ENCODE measurements at regions not wholly inside any gene's neighbourhood (a gene's known extent, or its start where the extent isn't known, plus 50 kb on each side); places are given as distances from the start of the nearest gene placed in this dataset.

DNA sequence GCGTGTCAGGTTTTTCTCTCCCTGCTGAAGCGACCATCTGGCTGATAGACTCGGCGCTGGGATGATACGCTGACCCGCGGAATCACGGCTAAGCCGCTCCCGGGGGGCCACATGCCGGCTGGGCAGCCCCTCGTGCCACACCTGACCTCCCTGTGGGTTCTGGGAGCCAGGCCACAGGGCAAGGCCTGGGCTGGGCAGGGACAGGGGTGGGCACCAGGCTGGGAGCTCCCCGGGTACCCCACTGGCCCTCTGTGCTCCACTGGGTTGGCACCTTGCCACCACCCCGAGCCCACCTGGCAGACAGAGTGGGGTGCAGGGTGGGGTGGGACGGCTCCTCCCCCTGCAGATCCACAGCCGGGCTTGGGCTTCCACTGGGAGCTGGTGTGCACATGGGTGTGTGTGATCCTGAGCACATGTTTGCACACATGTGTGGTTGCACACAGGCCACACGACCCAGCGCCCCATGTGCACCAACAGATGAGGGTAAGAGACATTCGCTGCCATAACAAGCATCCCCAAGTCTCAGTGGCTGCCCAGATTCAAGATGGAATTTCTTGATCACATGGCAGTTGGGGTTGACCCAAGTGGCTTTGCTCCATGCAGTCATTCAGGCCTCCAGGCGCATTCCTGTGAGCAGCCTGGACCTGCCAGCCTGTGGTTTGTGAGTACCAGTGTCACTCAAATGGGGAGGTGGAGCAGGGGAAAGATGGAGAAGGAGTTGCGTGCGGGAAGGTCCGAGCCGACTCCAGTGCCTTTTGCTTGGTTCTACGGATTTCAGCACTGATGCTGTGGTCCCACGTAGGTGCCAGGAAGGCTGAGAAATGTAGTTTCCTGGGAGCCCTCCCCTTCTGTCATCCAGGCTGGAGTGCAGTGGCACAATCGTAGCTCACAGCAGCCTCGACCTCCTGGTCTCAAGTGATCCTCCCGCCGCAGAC lies 79.7 kb downstream of the UNCX start:
- Histone ChIP-seq H3K9ac (no peak overlapping the region), H3K4me1 (ENCODE audit: control insufficient read depth in 1 of 2, insufficient read depth in 2 of 2, low read depth in 1 of 2, low read length in 1 of 2) (no peaks in the 10 kb centered on the region), H3F3A (replicated peaks; ENCODE audit: insufficient read depth) (no peaks in the 10 kb centered on the region), H2AFZ (ENCODE audit: low read depth) (no peak overlapping the region), H3K36me3 (replicated peaks in 1 of 2; ENCODE audit: control insufficient read depth in 1 of 2, insufficient read depth in 2 of 2, low read length in 1 of 2) (no peaks in the 10 kb centered on the region), H3K27me3 (ENCODE audit: insufficient read depth) (peaks cover 89% of the 10 kb centered on the region), H3K9me2 (no peaks in the 10 kb centered on the region), H3K4me3 (ENCODE audit: low read depth in 2 of 2, low read length in 1 of 2) (no peak overlapping the region), H4K20me1 (ENCODE audit: insufficient read depth) (no peaks in the 10 kb centered on the region), H3K27ac (ENCODE audit: low read depth in 2 of 2, low read length in 1 of 2) (no peak overlapping the region), H3K79me2 (ENCODE audit: insufficient read depth) (no peaks in the 10 kb centered on the region), H3K4me2 (no peak overlapping the region), H3K9me3 (no peaks in the 10 kb centered on the region)
- ChIA-PET POLR2A (no interaction called here), CTCF (interaction anchor here (0.7 to 1.2 kb wide), 4 partner anchors 10 to 101 kb away, joined by 3 to 4 read pairs (median 3); no protein-coding TSS in a partner anchor)
- TF ChIP-seq, protein P1, sequence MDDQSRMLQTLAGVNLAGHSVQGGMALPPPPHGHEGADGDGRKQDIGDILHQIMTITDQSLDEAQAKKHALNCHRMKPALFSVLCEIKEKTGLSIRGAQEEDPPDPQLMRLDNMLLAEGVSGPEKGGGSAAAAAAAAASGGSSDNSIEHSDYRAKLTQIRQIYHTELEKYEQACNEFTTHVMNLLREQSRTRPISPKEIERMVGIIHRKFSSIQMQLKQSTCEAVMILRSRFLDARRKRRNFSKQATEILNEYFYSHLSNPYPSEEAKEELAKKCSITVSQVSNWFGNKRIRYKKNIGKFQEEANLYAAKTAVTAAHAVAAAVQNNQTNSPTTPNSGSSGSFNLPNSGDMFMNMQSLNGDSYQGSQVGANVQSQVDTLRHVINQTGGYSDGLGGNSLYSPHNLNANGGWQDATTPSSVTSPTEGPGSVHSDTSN (IDR thresholded peaks at IDR 0.05), result peak; percentile 50
- TF ChIP-seq GATA2 (CRISPR knock-in tag; IDR thresholded peaks at IDR 0.05), result no peak
- TF ChIP-seq SIN3A (IDR thresholded peaks at IDR 0.05; ENCODE audit: borderline replicate concordance, low read depth, low read length), result no peak
- TF ChIP-seq, protein P2, sequence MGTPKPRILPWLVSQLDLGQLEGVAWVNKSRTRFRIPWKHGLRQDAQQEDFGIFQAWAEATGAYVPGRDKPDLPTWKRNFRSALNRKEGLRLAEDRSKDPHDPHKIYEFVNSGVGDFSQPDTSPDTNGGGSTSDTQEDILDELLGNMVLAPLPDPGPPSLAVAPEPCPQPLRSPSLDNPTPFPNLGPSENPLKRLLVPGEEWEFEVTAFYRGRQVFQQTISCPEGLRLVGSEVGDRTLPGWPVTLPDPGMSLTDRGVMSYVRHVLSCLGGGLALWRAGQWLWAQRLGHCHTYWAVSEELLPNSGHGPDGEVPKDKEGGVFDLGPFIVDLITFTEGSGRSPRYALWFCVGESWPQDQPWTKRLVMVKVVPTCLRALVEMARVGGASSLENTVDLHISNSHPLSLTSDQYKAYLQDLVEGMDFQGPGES (IDR thresholded peaks at IDR 0.05; ENCODE audit: low read depth, low read length), result no peak
- no peak for TF ChIP-seq POLR2AphosphoS5 (IDR thresholded peaks at IDR 0.05; ENCODE audit: low read depth, low read length)
- no peak for TF ChIP-seq RFX5 (IDR thresholded peaks at IDR 0.05; ENCODE audit: low read length)
- TF ChIP-seq NFIC (IDR thresholded peaks at IDR 0.05; ENCODE audit: borderline replicate concordance), result no peak
- DNase-seq, result no peak
- 18% methylated on average over 28 of the region's 30 CpGs for WGBS (ENCODE audit: low lambda C conversion rate)

- no peaks in the 10 kb centered on the region for H3K4me1 ChIP-seq (ENCODE audit: control insufficient read depth in 1 of 2, insufficient read depth in 2 of 2, low read depth in 1 of 2, low read length in 1 of 2)
- H3K9me3 ChIP-seq, result no peaks in the 10 kb centered on the region
- H3F3A ChIP-seq (replicated peaks; ENCODE audit: insufficient read depth), result no peaks in the 10 kb centered on the region
- H4K20me1 ChIP-seq (ENCODE audit: insufficient read depth), result no peaks in the 10 kb centered on the region
- TF ChIP-seq, protein P3, sequence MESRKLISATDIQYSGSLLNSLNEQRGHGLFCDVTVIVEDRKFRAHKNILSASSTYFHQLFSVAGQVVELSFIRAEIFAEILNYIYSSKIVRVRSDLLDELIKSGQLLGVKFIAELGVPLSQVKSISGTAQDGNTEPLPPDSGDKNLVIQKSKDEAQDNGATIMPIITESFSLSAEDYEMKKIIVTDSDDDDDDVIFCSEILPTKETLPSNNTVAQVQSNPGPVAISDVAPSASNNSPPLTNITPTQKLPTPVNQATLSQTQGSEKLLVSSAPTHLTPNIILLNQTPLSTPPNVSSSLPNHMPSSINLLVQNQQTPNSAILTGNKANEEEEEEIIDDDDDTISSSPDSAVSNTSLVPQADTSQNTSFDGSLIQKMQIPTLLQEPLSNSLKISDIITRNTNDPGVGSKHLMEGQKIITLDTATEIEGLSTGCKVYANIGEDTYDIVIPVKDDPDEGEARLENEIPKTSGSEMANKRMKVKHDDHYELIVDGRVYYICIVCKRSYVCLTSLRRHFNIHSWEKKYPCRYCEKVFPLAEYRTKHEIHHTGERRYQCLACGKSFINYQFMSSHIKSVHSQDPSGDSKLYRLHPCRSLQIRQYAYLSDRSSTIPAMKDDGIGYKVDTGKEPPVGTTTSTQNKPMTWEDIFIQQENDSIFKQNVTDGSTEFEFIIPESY (IDR thresholded peaks at IDR 0.05; ENCODE audit: borderline replicate concordance, low read depth), result no peak
- TF ChIP-seq, protein P1 (IDR thresholded peaks at IDR 0.05), result no peak
- TF ChIP-seq NRF1 (IDR thresholded peaks at IDR 0.05; ENCODE audit: low read depth, low read length) (no peak), RFX5 (IDR thresholded peaks at IDR 0.05; ENCODE audit: low read length) (no peak), EP300 (IDR thresholded peaks at IDR 0.05; ENCODE audit: borderline replicate concordance in 1 of 2, low read depth in 1 of 2, low read length in 1 of 2) (no peak), FOXM1 (IDR thresholded peaks at IDR 0.05; ENCODE audit: low read depth) (no peak), GABPA (IDR thresholded peaks at IDR 0.05; ENCODE audit: low read depth) (no peak), TEAD4 (IDR thresholded peaks at IDR 0.05; ENCODE audit: borderline replicate concordance, insufficient read depth) (no peak), FOXJ3 (CRISPR knock-in tag; IDR thresholded peaks at IDR 0.05) (no peak), SIN3A (IDR thresholded peaks at IDR 0.05; ENCODE audit: borderline replicate concordance, low read depth, low read length) (no peak)
- TF ChIP-seq, protein P4, sequence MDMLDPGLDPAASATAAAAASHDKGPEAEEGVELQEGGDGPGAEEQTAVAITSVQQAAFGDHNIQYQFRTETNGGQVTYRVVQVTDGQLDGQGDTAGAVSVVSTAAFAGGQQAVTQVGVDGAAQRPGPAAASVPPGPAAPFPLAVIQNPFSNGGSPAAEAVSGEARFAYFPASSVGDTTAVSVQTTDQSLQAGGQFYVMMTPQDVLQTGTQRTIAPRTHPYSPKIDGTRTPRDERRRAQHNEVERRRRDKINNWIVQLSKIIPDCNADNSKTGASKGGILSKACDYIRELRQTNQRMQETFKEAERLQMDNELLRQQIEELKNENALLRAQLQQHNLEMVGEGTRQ (IDR thresholded peaks at IDR 0.05; ENCODE audit: borderline replicate concordance, low read depth, low read length), result no peak
- H3K4me3 ChIP-seq (ENCODE audit: low read depth in 2 of 2, low read length in 1 of 2), result no peak overlapping the region
- no peak overlapping the region for H2AFZ ChIP-seq (ENCODE audit: low read depth)
- ChIA-PET POLR2A (no interaction called here), CTCF (no interaction called here)
- WGBS (ENCODE audit: low lambda C conversion rate), result 25% methylated on average over 14 of the region's 15 CpGs
- no peak overlapping the region for H3K27ac ChIP-seq (ENCODE audit: low read depth in 2 of 2, low read length in 1 of 2)
- H3K36me3 ChIP-seq (replicated peaks in 1 of 2; ENCODE audit: control insufficient read depth in 1 of 2, insufficient read depth in 2 of 2, low read length in 1 of 2), result no peaks in the 10 kb centered on the region
- H3K27me3 ChIP-seq (ENCODE audit: insufficient read depth), result peaks cover 96% of the 10 kb centered on the region
- peak; percentile 27 for DNase-seq
- H3K9ac ChIP-seq, result no peak overlapping the region
- no peaks in the 10 kb centered on the region for H3K9me2 ChIP-seq
- no peak overlapping the region for H3K4me2 ChIP-seq
- no peaks in the 10 kb centered on the region for H3K79me2 ChIP-seq (ENCODE audit: insufficient read depth)
Measured at GRCh38 chr7:1313613-1314012, 80.9 kb downstream of the UNCX start.
